Spleen (tissue), 11 donors: ENCODE measurements at regions not wholly inside any gene's neighbourhood (a gene's known extent, or its start where the extent isn't known, plus 50 kb on each side); places are given as distances from the start of the nearest gene placed in this dataset.

Experiments used
- DNase-seq: peaks from one replicate; pipeline ENCODE4 v3.0.0-alpha.2; 2020
- H3K27ac ChIP-seq, 8 donors: fragments of 200-600 bp; sonication (generic) in 7 of 8; 1 replicate in 4 of 8; 2 replicates in 4 of 8; pipeline versions ENCODE4 v1.5.0 to v1.8.0; 2016 to 2021; ENCODE audit warnings: inconsistent platforms in 4 of 8, mild to moderate bottlenecking in 4 of 8, moderate library complexity in 1 of 8
- H3K27me3 ChIP-seq, 7 donors: fragments of 200-600 bp; sonication (generic) in 6 of 7; replicated peaks in 1 of 7; 1 replicate in 4 of 7; 2 replicates in 3 of 7; pipeline versions ENCODE4 v1.5.0 to v1.8.0; 2016 to 2021; ENCODE audit warnings: inconsistent platforms in 3 of 7, mild to moderate bottlenecking in 1 of 7
- H3K36me3 ChIP-seq, 6 donors: fragments of 200-600 bp; sonication (generic) in 5 of 6; 1 replicate in 4 of 6; 2 replicates in 2 of 6; pipeline versions ENCODE4 v1.5.0 to v1.8.0; 2016 to 2021; ENCODE audit warnings: inconsistent platforms in 2 of 6
- H3K4me1 ChIP-seq, 6 donors: fragments of 200-600 bp; sonication (generic) in 5 of 6; 1 replicate in 3 of 6; 2 replicates in 3 of 6; pipeline versions ENCODE4 v1.5.0 to v1.8.0; 2016 to 2021; ENCODE audit warnings: inconsistent platforms in 3 of 6
- H3K4me3 ChIP-seq, 8 donors: fragments of 200-600 bp; sonication (generic) in 7 of 8; 1 replicate in 4 of 8; 2 replicates in 4 of 8; pipeline versions ENCODE4 v1.5.0 to v1.8.0; 2016 to 2021; ENCODE audit warnings: inconsistent platforms in 4 of 8, mild to moderate bottlenecking in 4 of 8, moderate library complexity in 2 of 8
- H3K9me3 ChIP-seq, 8 donors: fragments of 200-600 bp; sonication (generic) in 7 of 8; 1 replicate in 4 of 8; 2 replicates in 4 of 8; pipeline versions ENCODE4 v1.5.0 to v1.8.0; 2016 to 2021; ENCODE audit warnings: inconsistent platforms in 4 of 8
- POLR2A ChIP-seq, 3 donors: fragments of 450-650 bp; IDR thresholded peaks; one replicate each; pipeline ENCODE4 v1.5.1; 2017; ENCODE audit warnings: antibody characterized with exemption in 3 of 3, mild to moderate bottlenecking in 1 of 3
- POLR2AphosphoS5 ChIP-seq, 3 donors: sonication (generic); formaldehyde crosslinking; IDR thresholded peaks; one replicate each; pipeline ENCODE4 v1.5.1; 2017; ENCODE audit warnings: antibody characterized with exemption in 3 of 3
- WGBS, 5 donors: extraction: QIAGEN DNeasy Blood & Tissue Kit in 3 of 5; methylation state at CpG; one replicate each; pipeline versions ENCODE4 v1.1.5 to v1.1.7; 2013 to 2018; 5-methylcytosine and 5-hydroxymethylcytosine counted together
- intact Hi-C: fragments of 100-400 bp; cut with DNase I; formaldehyde crosslinking; loops from one replicate; pipeline ENCODE4 v1.15.0; 2023; ENCODE audit warnings: low total_unique reads
- TF ChIP-seq, protein P1 (sequence below), 11 experiments: fragments of 200-600 bp in 7 of 11; fragments of 450-650 bp in 4 of 11; sonication (generic) in 4 of 11; IDR thresholded peaks in 8 of 11; conservative IDR thresholded peaks in 3 of 11; 1 replicate in 7 of 11; 2 replicates in 4 of 11; pipeline versions ENCODE4 v1.4.0 to v1.8.0; 2016 to 2021; ENCODE audit warnings: antibody characterized with exemption in 11 of 11, inconsistent platforms in 4 of 11, mild to moderate bottlenecking in 1 of 11
- donor health status: healthy with polysubstance abuse.
- donor health status: DM: no; HTN: no; CAD: no; lungs with moderate emphysema.
- donor health status: DM: no; HTN: no; CAD: no.
- donor health status: Bipolar disorder and iron deficiency.
- donor health status: healthy.
- donor health status: DM: no; HTN: no; CAD: no.
- donor health status: DM: yes; HTN: yes; CAD: no.

GRCh38 chr9:99326112-99326916 is 104.2 kb downstream of the SEC61B start:
- Histone ChIP-seq H3K4me3 (no peak overlapping the region), H3K27me3 (peaks cover 0 to 8% (median 0%) of the 10 kb centered on the region in 7 donors), H3K27ac (no peak overlapping the region), H3K4me1 (no peaks in the 10 kb centered on the region), H3K36me3 (no peaks in the 10 kb centered on the region), H3K9me3 (no peaks in the 10 kb centered on the region)
- TF ChIP-seq, protein P1, sequence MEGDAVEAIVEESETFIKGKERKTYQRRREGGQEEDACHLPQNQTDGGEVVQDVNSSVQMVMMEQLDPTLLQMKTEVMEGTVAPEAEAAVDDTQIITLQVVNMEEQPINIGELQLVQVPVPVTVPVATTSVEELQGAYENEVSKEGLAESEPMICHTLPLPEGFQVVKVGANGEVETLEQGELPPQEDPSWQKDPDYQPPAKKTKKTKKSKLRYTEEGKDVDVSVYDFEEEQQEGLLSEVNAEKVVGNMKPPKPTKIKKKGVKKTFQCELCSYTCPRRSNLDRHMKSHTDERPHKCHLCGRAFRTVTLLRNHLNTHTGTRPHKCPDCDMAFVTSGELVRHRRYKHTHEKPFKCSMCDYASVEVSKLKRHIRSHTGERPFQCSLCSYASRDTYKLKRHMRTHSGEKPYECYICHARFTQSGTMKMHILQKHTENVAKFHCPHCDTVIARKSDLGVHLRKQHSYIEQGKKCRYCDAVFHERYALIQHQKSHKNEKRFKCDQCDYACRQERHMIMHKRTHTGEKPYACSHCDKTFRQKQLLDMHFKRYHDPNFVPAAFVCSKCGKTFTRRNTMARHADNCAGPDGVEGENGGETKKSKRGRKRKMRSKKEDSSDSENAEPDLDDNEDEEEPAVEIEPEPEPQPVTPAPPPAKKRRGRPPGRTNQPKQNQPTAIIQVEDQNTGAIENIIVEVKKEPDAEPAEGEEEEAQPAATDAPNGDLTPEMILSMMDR (IDR thresholded peaks at IDR 0.05 in 8 of 11, conservative IDR thresholded peaks at IDR 0.05 in 3 of 11): no peak
- no peak for TF ChIP-seq POLR2AphosphoS5 (IDR thresholded peaks at IDR 0.05)
- TF ChIP-seq POLR2A (IDR thresholded peaks at IDR 0.05): no peak
- 69 to 72% (median 71%) methylated on average over 5 of the region's 5 CpGs for WGBS, 5 donors
- DNase-seq: no peak
- intact Hi-C loops: no loop called here

DNA sequence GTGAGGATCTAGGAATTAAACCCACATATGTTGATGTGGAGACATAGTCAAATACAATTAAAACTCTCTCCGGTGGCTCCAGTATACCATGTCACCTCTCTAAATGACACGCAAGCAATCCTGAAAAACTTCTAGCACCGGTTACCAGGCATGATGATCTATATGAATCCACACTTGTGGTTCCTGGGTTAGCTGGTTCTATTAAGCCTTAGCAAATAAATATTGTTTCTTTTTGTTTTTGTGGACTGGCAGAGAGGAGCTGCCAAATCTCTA is 104.8 kb downstream of the SEC61B start:
- whole genome bisulfite sequencing, 5 donors: 77 to 83% (median 78%) methylated on average over 3 of the region's 3 CpGs
- intact Hi-C loops: no loop called here
- Histone ChIP-seq H3K4me3 (no peak overlapping the region), H3K27me3 (peaks cover 0 to 8% (median 0%) of the 10 kb centered on the region in 7 donors), H3K36me3 (no peaks in the 10 kb centered on the region), H3K4me1 (no peaks in the 10 kb centered on the region), H3K9me3 (no peaks in the 10 kb centered on the region), H3K27ac (no peak overlapping the region)
- TF ChIP-seq POLR2A (IDR thresholded peaks at IDR 0.05) (no peak), POLR2AphosphoS5 (IDR thresholded peaks at IDR 0.05) (no peak)
- TF ChIP-seq, protein P1 (IDR thresholded peaks at IDR 0.05 in 8 of 11, conservative IDR thresholded peaks at IDR 0.05 in 3 of 11): no peak
- no peak for DNase-seq

DNA sequence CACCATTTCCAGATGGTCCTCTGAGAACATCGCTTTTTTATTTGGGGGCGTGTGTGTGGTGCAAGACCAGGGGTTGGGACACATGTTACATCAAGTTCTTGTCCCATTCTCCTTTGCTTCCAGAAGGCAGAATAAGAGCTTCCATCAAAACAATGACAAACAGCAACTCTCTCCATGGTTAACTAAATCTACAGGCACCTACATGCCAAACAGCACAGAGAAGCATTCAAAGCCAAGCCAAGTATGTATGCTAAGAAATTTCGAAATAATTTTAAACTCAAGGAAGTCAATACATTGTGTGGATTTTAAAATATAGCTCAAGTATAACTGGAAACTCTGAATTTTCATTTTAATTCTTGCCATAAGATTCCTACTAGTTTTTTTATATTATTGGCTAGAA is 105.6 kb downstream of the SEC61B start:
- no peak for DNase-seq
- no peaks in the 10 kb centered on the region for H3K36me3 ChIP-seq
- no peaks in the 10 kb centered on the region for H3K4me1 ChIP-seq
- intact Hi-C loops: no loop called here
- TF ChIP-seq POLR2AphosphoS5 (IDR thresholded peaks at IDR 0.05): no peak
- TF ChIP-seq POLR2A (IDR thresholded peaks at IDR 0.05): no peak
- TF ChIP-seq, protein P1 (IDR thresholded peaks at IDR 0.05 in 8 of 11, conservative IDR thresholded peaks at IDR 0.05 in 3 of 11): no peak
- no peak overlapping the region for H3K27ac ChIP-seq
- WGBS, 5 donors: 78 to 94% (median 82%) methylated on average over 3 of the region's 3 CpGs
- no peaks in the 10 kb centered on the region for H3K9me3 ChIP-seq
- peaks cover 0 to 8% (median 0%) of the 10 kb centered on the region in 7 donors for H3K27me3 ChIP-seq
- no peak overlapping the region for H3K4me3 ChIP-seq

DNA sequence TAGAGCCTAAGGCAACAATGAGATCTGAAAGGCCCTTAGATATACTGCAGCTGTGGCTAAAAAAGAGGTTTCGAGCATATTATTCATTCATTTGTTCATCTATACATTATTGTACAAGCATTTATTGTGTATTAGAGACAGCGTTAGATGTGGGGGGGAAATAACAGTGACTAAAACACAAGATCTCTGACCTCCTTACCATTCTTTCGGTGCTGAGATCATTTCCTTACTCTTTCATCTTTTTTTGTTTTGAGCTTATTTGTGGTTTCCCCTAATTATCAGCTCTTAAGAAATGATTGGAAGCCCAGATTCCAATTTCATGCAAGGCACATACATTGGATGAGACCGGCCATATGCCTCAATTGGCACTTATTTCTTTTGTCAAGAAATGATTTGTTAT is 113.2 kb downstream of the SEC61B start:
- no peak for TF ChIP-seq POLR2AphosphoS5 (IDR thresholded peaks at IDR 0.05)
- TF ChIP-seq, protein P1 (IDR thresholded peaks at IDR 0.05 in 8 of 11, conservative IDR thresholded peaks at IDR 0.05 in 3 of 11): no peak
- no peak for TF ChIP-seq POLR2A (IDR thresholded peaks at IDR 0.05)
- no peaks in the 10 kb centered on the region for H3K36me3 ChIP-seq
- H3K9me3 ChIP-seq: no peaks in the 10 kb centered on the region
- H3K4me1 ChIP-seq: no peaks in the 10 kb centered on the region
- no peak overlapping the region for H3K4me3 ChIP-seq
- no peaks in the 10 kb centered on the region for H3K27me3 ChIP-seq
- no peak overlapping the region for H3K27ac ChIP-seq
- no peak for DNase-seq
- intact Hi-C loops: no loop called here
- 58 to 75% (median 68%) methylated on average over 4 of the region's 4 CpGs for WGBS, 5 donors
